ENCODE measurements at regions not wholly inside any gene's neighbourhood (a gene's known extent, or its start where the extent isn't known, plus 50 kb on each side); places are given as distances from the start of the nearest gene placed in this dataset.

GRCh38 chr3:181298421-181298820 is 308.9 kb upstream of the DNAJC19 start (continued):
- TF ChIP-seq ZNF341 (tag by site-specific recombination; IDR thresholded peaks at IDR 0.05; ENCODE audit: low read depth), result no peak

GRCh38 chr3:181292984-181293383 is 303.4 kb upstream of the DNAJC19 start:
- Histone ChIP-seq H3K4me1 (ENCODE audit: control insufficient read depth, insufficient read depth, low read length) (no peaks in the 10 kb centered on the region), H3K9me3 (ENCODE audit: control insufficient read depth, insufficient read depth, low read depth, low read length) (no peaks in the 10 kb centered on the region), H3K36me3 (ENCODE audit: control insufficient read depth in 2 of 2, insufficient read depth in 1 of 2, low read length in 2 of 2) (no peaks in the 10 kb centered on the region), H3K27ac (ENCODE audit: extremely low read depth, low read depth, low read length) (no peak overlapping the region), H3K4me3 (ENCODE audit: low read depth, low read length) (no peak overlapping the region)
- no peak for TF ChIP-seq ZBTB11 (tag by site-specific recombination; conservative IDR thresholded peaks at IDR 0.05; ENCODE audit: low read depth)
- TF ChIP-seq ZBTB10 (tag by site-specific recombination; IDR thresholded peaks at IDR 0.05), result no peak
- TF ChIP-seq ZNF426 (tag by site-specific recombination; IDR thresholded peaks at IDR 0.05), result no peak
- no peak for TF ChIP-seq ZNF175 (tag by site-specific recombination; IDR thresholded peaks at IDR 0.05)
- no peak for TF ChIP-seq ZFHX2 (tag by site-specific recombination; conservative IDR thresholded peaks at IDR 0.05)
- TF ChIP-seq ZNF114 (tag by site-specific recombination; IDR thresholded peaks at IDR 0.05), result no peak
- TF ChIP-seq ZBTB17 (tag by site-specific recombination; IDR thresholded peaks at IDR 0.05), result no peak
- TF ChIP-seq ZNF302 (tag by site-specific recombination; IDR thresholded peaks at IDR 0.05; ENCODE audit: low read depth), result no peak
- no peak for TF ChIP-seq ZNF654 (tag by site-specific recombination; IDR thresholded peaks at IDR 0.05; ENCODE audit: low read depth)
- TF ChIP-seq ZNF585B (tag by site-specific recombination; IDR thresholded peaks at IDR 0.05), result no peak
- no peak for TF ChIP-seq ZNF148 (tag by site-specific recombination; IDR thresholded peaks at IDR 0.05; ENCODE audit: borderline replicate concordance)
- TF ChIP-seq ZNF394 (tag by site-specific recombination; IDR thresholded peaks at IDR 0.05; ENCODE audit: borderline replicate concordance), result no peak
- TF ChIP-seq YY1 (tag by site-specific recombination; IDR thresholded peaks at IDR 0.05), result no peak
- TF ChIP-seq HOXC10 (CRISPR knock-in tag; IDR thresholded peaks at IDR 0.05), result no peak
- TF ChIP-seq ZNF626 (tag by site-specific recombination; IDR thresholded peaks at IDR 0.05), result no peak
- TF ChIP-seq ZNF629 (tag by site-specific recombination; IDR thresholded peaks at IDR 0.05), result no peak
- no peak for TF ChIP-seq ZNF311 (tag by site-specific recombination; IDR thresholded peaks at IDR 0.05; ENCODE audit: borderline replicate concordance)
- ChIA-PET CTCF (interaction anchor here (0.7 kb wide), 1 partner anchor 493 kb away, joined by 3 read pairs; no protein-coding TSS in a partner anchor), POLR2A (no interaction called here)

All from HEK293 (cell line).